ENCODE measurements at regions not wholly inside any gene's neighbourhood (a gene's known extent, or its start where the extent isn't known, plus 50 kb on each side); places are given as distances from the start of the nearest gene placed in this dataset.

DNA sequence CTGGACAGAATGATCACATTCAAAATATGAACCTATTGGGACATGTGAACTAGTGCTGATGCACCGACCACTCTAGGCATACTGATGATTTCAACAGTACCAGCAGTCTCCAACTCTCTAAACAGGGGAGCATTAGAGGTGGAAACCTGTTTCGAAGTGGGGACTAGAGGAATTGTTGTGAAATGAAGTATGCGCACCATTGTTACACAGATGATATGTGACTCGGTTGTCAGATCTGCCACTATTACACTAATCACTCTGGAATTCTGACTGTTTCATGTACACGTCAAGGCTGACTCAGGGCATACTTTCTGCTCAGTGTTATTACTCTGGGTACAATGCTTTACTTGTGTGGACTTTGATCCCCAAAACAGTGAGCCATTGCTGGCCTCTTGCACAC, 198.2 kb upstream of the UBE2E2 start:
- no peak for DNase-seq (ENCODE audit: low read depth, low spot score)
- no peak overlapping the region for H3K4me3 ChIP-seq (ENCODE audit: low read length)

GRCh38 chr3:23017801-23018200, 185.3 kb upstream of the UBE2E2 start:
- no peak for DNase-seq (ENCODE audit: low read depth, low spot score)
- H3K4me3 ChIP-seq (ENCODE audit: low read length): no peak overlapping the region

DNA sequence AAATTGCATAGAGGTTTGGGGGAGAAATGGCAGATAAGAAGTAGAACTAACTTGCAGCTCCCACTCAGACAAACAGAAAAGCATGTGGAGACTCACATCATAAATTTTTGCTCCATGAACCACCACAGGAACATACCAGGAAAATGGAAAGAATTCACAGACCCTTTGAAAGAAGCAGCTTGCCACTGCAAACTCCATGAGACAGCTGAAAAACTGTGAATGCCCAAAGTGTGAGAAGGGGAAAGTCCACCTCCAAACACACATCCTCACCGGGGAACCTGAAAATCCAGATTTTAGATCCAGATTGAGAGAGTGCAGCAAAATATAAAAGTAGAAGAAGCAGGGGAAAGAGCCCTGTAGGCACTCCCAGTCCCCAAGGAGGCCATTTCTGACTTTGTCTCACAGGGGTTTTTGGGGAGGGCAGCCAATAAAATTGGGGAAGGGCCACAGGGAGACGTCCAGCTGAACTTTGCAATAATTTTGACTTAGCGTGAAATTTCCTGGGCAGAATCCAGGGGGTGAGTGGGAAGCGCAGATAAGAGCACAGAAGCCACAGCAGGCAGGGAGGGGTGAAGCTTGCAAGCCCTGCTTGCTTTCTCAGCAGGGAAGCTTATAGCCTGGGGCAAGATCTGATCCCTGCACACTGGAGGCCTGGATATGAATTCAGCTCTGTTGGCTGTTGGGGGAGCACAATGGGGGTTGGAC, 183.4 kb upstream of the UBE2E2 start:
- H3K4me3 ChIP-seq (ENCODE audit: low read length): no peak overlapping the region
- no peak for DNase-seq (ENCODE audit: low read depth, low spot score)

DNA sequence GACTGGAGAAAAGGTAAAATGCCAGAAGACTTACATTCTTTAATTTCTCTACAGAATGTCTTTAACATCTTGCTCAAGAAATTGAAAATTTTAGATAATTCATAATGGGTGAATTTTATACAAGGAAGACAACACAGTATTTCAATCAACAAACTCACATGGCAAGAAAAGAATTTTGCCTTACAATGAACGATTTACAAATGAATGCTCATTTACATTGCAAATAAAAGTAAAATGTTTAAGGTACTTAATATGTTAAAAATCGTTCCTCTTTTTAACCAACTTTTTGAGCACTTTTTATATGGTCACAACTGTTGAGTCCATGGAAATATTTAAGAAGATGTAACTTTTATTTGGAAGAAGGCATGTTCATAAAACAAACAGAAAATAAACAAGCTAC, 174.8 kb upstream of the UBE2E2 start:
- H3K4me3 ChIP-seq (ENCODE audit: low read length): no peak overlapping the region
- no peak for DNase-seq (ENCODE audit: low read depth, low spot score)

DNA sequence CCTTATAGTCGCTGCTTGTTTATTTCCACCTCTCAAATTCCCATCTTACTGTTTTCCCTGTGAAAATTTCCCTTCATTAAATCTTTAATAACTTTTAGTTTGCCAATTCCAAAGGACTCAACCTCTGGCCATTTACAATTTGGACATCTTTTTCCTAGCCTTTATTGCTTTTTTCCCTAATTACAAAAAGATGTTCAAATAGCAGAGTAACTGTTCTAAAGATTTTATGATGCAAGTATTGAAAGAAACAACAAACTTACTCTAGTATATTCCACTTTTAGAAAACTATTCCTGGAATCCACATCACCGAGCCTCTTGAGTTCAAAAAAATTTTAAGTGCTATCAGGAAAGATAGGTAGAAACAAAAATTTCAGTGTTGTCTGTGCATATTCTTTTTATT, 174.1 kb upstream of the UBE2E2 start:
- H3K4me3 ChIP-seq (ENCODE audit: low read length): no peak overlapping the region
- DNase-seq (ENCODE audit: low read depth, low spot score): no peak

DNA sequence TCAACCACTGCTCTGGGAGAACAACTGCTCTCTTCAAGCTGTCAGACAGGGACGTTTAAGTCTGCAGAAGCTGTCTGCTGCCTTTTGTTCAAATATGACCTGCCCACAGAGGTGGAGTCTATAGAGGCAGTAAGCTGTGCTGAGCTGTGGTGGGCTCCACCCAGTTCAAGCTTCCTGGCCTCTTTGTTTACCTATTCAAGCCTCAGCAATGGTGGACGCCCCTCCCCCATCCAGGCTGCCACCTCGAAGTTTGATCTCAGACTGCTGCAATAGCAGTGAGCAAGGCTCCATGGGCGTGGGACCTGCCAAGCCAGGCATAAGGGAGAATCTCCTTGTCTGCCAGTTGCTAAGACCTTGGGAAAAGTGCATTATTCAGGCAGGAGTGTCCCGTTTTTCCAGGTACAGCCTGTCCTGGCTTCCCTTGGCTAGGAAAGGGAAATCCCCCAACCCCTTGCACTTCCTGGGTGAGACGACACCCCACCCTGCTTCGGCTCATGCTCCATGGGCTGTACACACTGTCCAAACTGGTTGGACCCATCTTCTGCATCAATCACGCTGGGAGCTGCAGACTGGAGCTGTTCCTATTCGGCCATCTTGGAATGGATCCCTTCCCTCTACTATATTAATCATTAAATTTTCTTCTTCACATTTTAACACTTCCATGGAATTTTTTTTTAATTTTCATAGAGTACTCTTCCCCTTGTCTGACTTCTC, 167.0 kb upstream of the UBE2E2 start:
- no peak overlapping the region for H3K4me3 ChIP-seq (ENCODE audit: low read length)
- DNase-seq (ENCODE audit: low read depth, low spot score): peak; percentile 24

- no peak overlapping the region for H3K4me3 ChIP-seq (ENCODE audit: low read length)
- DNase-seq (ENCODE audit: low read depth, low spot score): no peak
These were observed 166.4 kb upstream of the UBE2E2 start for GRCh38 chr3:23036728-23037127.

DNA sequence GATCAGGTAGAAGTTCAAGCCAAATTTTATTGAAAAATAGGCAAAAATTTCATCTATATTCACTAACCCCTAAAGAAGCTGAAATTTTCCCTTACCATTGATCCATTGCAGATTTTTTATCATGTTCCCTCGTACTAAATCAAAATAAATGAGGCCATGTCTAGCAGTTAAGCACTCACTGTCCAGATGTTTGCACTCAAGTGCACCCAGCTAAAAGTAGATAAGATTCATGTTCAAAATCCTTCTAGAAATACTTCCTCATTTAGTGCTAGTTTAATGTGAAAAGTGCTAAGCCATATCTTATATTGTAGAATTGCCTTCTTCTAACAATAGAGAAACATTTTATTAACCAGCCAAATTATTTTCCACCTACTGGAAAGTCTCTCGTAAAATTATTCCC, 164.7 kb upstream of the UBE2E2 start:
- no peak overlapping the region for H3K4me3 ChIP-seq (ENCODE audit: low read length)
- no peak for DNase-seq (ENCODE audit: low read depth, low spot score)

DNA sequence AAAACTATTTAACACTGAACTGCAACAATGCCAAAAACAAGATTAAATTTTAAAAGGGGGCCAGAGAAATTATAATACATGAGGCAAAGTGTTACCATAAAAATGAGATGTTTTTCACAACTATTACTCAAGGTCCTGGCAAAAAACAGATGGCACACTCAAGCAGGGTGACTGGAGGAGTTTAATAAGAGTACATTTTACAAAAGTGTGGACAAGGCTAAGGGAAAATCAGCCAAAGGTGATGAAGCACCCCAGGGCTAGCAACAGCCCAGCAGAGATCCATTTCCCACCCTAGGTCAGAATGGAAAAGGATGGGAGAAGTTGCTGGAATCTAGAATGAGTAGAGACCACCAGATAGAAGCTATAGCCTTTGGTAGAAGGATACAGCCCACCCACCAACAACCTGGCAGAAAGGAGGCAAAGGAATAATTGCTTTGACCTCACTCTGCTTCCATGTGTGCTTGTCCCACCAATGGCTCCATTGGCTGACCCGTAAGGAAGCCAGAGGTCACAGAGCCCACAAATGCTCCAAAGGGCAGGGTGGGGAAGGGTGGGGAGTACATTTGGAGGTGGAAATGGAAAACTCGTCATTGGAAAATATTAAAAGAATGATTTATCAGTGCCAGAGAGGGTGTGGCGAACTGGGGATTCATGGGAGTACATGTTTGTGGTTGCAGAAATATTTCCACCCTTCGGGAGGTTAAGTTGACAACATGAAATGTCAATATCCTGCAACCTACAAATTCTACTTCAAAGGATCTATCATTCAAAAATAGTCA, 161.0 kb upstream of the UBE2E2 start:
- H3K4me3 ChIP-seq (ENCODE audit: low read length): no peak overlapping the region
- no peak for DNase-seq (ENCODE audit: low read depth, low spot score)

DNA sequence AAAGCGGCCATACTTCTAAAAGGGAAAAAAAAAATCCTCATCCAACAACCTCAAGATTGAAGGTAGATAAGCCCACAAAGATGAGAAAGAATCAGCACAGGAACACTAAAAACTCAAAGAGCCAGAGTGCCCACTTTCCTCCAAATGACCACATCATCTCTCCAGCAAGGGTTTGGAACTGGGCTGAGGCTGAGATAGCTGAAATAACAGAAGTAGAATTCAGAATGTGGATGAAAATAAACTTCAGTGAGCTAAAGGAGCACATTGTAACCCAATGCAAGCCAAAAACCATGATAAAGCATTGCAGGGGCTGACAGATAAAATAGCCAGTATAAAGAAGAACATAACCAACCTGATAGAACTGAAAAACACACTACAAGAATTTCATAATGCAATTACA, 158.7 kb upstream of the UBE2E2 start:
- no peak overlapping the region for H3K4me3 ChIP-seq (ENCODE audit: low read length)
- no peak for DNase-seq (ENCODE audit: low read depth, low spot score)

- DNase-seq (ENCODE audit: low read depth, low spot score): no peak
- no peak overlapping the region for H3K4me3 ChIP-seq (ENCODE audit: low read length)
These were observed 156.6 kb upstream of the UBE2E2 start for GRCh38 chr3:23046536-23046935.

- no peak overlapping the region for H3K4me3 ChIP-seq (ENCODE audit: low read length)
These were observed 151.6 kb upstream of the UBE2E2 start for GRCh38 chr3:23051240-23052140.

DNA sequence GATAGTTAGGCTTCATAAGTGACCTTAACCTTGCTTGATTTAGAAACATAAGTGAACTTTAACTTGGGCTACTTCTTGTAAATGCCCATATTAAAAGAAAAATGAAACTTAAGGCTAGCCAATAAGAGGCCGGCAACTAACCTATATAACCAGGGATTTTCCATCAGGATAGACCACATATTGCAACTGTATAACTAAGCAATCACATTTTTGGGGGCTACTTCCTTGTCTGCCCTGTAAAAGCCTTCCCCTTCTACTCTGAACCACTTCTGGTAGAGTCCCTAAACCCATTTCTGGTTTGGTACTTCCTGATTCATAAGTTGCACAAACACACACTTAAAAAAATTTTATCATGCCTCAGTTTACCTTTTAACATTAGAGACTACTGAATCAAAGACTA, 150.9 kb upstream of the UBE2E2 start:
- no peak overlapping the region for H3K4me3 ChIP-seq (ENCODE audit: low read length)
- no peak for DNase-seq (ENCODE audit: low read depth, low spot score)

More at GRCh38 chr3:23051240-23052140, 151.6 kb upstream of the UBE2E2 start:
- no peak for DNase-seq (ENCODE audit: low read depth, low spot score)

GRCh38 chr3:23052620-23053019, 150.5 kb upstream of the UBE2E2 start:
- no peak for DNase-seq (ENCODE audit: low read depth, low spot score)
- no peak overlapping the region for H3K4me3 ChIP-seq (ENCODE audit: low read length)

GRCh38 chr3:23055733-23056376, 147.3 kb upstream of the UBE2E2 start:
- no peak overlapping the region for H3K4me3 ChIP-seq (ENCODE audit: low read length)
- DNase-seq (ENCODE audit: low read depth, low spot score): peak; percentile 64

DNA sequence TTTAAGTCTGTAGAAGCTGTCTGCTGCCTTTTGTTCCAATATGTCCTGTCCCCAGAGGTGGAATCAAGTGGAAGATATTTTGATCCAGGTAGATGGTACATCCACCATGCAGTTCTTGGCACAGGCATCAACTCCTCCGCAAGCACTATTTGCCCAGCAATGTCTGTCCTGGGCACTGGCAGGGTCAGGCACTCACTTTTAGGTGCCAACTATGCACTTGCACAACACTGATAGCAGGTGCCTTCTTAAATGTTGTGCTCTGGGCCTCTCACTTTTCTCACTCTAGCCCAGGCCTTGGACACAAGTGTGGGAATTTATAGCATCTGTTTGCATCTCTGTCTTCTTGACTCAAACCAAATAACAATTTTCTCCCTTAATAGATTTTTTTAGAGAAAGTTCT, 140.5 kb upstream of the UBE2E2 start:
- DNase-seq (ENCODE audit: low read depth, low spot score): no peak
- no peak overlapping the region for H3K4me3 ChIP-seq (ENCODE audit: low read length)

GRCh38 chr3:23062982-23063381, 140.1 kb upstream of the UBE2E2 start:
- DNase-seq (ENCODE audit: low read depth, low spot score): no peak
- H3K4me3 ChIP-seq (ENCODE audit: low read length): no peak overlapping the region

DNA sequence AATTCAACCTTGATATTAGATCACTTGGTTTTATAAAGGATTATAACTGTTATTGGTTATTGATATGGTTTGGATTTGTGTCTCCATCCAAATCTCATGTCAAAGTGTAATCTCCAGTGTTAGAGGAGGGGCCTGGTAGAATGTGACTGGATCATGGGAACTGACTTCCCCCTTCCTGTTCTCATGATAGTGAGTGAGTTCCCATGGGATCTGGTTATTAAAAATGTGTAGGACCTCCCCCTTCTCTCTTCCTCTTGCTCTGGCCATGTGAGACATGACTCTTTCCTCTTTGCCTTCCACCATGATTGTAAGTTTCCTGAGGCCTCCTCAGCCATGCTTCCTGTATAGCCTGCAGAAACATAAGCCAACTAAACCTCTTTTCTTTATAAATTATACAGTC, 136.0 kb upstream of the UBE2E2 start:
- H3K4me3 ChIP-seq (ENCODE audit: low read length): no peak overlapping the region
- DNase-seq (ENCODE audit: low read depth, low spot score): no peak

All from Jurkat, Clone E6-1 (cell line).